ENCODE measurements at regions not wholly inside any gene's neighbourhood (a gene's known extent, or its start where the extent isn't known, plus 50 kb on each side); places are given as distances from the start of the nearest gene placed in this dataset.

- ATAC-seq (ENCODE audit: low FRiP score) = no peak
- no peak for TF ChIP-seq CTCF (IDR thresholded peaks at IDR 0.05)
- DNase-seq (ENCODE audit: low spot score) = no peak
Measured at GRCh38 chr16:79327836-79328235, 272.7 kb downstream of the MAF start.

GRCh38 chr16:79326549-79326948 lies 274.0 kb downstream of the MAF start:
- TF ChIP-seq CTCF (IDR thresholded peaks at IDR 0.05) = no peak
- DNase-seq (ENCODE audit: low spot score) = no peak
- no peak for ATAC-seq (ENCODE audit: low FRiP score)

GRCh38 chr16:79325226-79325945 lies 275.2 kb downstream of the MAF start:
- ATAC-seq (ENCODE audit: low FRiP score) (no peak), DNase-seq (ENCODE audit: low spot score) (no peak)
- no peak for TF ChIP-seq CTCF (IDR thresholded peaks at IDR 0.05)

- ATAC-seq (ENCODE audit: low FRiP score) = no peak
- no peak for DNase-seq (ENCODE audit: low spot score)
- TF ChIP-seq CTCF (IDR thresholded peaks at IDR 0.05) = no peak
Measured at GRCh38 chr16:79320956-79321355, 279.6 kb downstream of the MAF start.

- no peak for TF ChIP-seq CTCF (IDR thresholded peaks at IDR 0.05)
- ATAC-seq (ENCODE audit: low FRiP score) (no peak), DNase-seq (ENCODE audit: low spot score) (no peak)
Measured at GRCh38 chr16:79318143-79318899, 282.2 kb downstream of the MAF start.

- no peak for TF ChIP-seq CTCF (IDR thresholded peaks at IDR 0.05)
- ATAC-seq (ENCODE audit: low FRiP score) = no peak
- DNase-seq (ENCODE audit: low spot score) = no peak
Measured at GRCh38 chr16:79317521-79317920, 283.0 kb downstream of the MAF start.

- ATAC-seq (ENCODE audit: low FRiP score) (no peak), DNase-seq (ENCODE audit: low spot score) (no peak)
- no peak for TF ChIP-seq CTCF (IDR thresholded peaks at IDR 0.05)
Measured at GRCh38 chr16:79317026-79317425, 283.5 kb downstream of the MAF start.
